Fibroblast of skin of abdomen (primary cell): ENCODE measurements at regions not wholly inside any gene's neighbourhood (a gene's known extent, or its start where the extent isn't known, plus 50 kb on each side); places are given as distances from the start of the nearest gene placed in this dataset.

ENCODE experiments used
- DNase-seq: peaks from one replicate; pipeline ENCODE4 v3.0.0-alpha.2; 2013

DNA sequence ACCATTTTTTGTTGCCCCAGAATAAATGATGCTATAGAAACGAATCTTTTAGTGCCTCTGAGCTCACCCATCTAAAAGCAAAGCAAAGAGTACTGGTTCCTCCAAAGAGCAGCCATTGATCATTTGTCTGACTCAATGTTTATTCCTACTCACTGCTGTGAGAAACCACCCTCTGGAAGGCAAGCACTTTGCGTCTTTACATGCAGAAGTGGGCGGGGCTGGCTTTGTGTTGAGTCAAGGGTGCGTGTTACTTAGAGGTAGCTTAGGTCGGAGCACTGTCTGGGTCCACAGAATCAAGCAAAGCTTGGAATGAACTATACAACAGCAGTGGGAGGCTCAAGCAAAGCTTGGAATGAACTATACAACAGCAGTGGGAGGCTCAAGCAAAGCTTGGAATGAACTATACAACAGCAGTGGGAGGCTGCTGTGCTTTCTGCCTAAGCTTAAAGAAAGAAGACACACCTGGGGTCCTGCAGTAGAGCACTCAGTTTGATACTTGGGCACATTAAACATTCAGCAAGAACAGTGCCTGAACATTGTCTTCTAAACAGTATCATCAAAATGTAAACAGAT, 77.2 kb upstream of the PRICKLE1 start:
- no peak for DNase-seq

DNA sequence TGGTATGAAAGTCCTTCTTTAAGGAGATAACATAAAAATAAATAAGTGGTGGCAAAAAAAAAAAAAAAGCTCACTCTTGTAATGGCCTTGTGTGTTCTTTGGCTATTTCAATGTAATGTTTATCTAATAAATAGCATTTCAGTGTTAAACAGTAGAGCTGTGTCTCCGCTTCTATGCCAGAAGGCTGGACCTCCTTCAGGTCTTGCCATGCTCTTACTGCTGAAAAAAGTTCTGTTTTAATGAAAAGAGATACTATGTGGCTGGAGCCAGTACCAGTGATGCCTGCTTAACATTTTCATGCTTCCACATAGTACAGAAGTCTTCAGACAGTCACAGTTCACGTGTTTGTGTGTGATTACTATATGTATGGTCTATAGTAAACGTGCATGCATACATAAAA, 74.1 kb upstream of the PRICKLE1 start:
- DNase-seq, result no peak

DNA sequence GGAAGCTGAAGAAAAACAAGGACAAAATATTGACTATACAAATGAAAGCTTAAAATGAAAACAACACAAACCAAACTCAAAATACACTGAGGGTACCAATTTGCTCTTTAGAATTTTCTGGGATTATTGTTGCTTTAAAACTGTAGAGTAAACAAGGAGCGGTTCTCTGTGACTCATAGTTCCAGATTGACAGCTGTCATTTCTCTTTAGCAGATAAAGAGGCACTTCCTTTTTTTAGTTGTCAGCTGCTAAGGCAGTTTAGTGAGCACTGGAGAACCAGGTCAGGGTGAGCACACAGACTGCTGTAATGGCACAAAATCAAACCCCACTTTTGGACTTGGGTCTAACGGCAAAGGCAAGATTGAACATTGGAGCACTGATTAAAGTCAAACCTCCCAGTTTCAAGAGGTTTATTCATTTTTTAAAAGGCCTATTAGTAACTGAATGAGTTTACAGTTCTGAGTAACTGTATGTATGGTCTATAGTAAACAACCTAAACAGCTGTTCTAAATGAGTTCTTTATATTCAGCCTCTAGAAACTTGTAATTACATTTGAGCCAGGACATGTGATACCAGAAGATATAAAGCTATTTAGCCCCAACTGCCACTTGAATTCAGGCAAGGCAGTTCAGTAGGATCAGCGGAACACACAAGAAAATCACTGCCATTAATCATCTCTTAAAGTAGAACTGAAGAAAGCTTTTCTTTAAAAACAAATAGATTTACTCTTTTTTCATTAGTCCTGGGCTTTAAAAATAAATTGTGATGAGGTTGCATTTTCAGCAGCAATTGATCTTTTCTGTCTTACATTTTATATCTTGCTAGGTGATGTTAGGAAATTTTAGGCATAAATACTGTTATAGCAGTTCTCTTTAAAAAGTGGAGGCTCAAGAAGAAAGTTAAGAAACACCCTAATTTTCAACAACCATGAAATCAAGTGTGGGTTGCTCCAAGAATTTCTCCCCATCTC, 71.7 kb upstream of the PRICKLE1 start:
- no peak for DNase-seq

DNA sequence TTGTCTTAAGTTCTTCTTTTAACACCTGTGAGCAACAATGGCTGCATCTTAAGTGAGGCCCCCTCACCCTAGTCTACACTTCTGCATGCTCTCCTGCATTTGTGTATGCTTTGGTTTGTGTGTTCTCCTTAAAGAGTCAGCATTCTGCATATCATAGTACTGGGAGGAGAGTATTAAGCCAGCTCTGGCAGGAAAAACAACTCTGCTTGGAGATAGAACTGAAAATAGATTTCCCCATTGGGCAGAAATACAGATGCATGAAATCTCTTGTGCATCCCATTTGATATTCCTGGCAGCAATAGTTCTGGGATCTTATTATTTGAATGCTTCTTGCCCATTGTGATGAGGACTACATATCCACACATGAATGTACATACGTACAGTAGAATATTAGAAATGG, 70.6 kb upstream of the PRICKLE1 start:
- DNase-seq, result no peak

DNA sequence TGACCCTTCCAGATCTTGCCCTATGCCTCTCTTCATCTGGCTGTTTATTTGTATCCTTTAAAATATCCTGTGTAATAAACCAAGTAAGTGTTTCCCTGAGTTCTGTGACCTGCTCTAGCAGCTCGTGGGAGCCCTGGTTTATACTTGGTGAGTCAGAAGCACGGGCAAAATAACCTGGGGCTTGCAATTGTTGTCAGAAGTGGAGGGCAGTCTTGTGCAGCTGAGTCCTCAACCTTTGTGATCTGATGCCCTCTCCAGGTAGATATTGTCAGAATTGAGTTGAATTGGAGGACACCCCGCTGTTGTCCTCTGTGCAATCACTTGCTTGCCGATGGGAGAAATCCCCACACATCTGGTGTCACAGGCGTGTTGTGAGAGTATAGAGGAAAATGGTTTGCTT, 62.5 kb upstream of the PRICKLE1 start:
- no peak for DNase-seq

DNA sequence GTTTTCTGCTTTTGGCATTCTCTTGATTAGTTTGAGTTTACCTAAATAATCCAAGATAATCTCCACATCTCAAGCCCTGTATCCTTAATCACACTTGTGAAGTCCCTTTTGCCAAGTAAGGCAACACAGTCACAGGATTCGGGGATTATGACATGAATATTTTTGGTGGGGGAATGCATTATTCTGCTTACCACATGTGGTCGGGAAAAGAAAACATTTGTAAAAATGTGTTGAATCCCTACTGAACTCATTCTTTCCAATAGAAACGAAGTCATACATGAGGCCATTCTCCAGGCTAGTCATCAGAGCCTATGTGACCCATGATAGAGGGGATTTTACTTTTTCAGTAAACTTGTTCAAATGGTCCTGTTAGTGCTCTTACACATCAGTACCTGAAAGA, 58.5 kb upstream of the PRICKLE1 start:
- DNase-seq, result peak; percentile 10

DNA sequence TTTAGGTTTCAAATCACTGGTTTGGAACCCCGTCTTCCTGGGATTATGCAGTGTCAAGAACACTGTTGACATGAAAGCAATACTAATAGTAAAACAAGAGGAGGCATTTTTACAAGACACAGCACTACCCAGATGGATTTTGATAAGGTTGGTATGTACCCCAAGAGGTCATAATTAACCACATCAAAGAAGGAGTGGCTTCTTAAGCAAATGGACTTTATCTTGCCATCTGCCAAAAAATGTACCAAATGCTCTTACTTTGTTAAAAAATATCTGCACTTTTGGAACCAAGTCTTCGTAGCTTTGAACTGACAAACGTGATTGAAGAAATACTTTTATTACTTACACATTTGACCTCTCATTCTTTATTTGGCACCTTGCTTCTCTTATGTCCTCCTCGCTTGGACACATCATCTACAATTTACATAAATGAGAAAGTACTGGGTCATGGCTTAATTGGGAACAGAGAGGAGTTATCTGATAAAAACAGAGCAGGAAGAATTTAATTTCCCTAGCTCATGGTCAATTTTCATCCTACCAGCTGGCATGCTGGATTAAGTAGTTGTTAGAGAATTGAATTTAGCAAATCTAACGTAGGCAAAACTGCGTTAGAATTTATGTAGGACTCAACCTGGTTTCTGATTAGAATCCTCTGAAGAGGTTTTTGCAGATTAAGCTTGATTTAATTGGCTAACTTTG, 54.5 kb upstream of the PRICKLE1 start:
- DNase-seq, result no peak

DNA sequence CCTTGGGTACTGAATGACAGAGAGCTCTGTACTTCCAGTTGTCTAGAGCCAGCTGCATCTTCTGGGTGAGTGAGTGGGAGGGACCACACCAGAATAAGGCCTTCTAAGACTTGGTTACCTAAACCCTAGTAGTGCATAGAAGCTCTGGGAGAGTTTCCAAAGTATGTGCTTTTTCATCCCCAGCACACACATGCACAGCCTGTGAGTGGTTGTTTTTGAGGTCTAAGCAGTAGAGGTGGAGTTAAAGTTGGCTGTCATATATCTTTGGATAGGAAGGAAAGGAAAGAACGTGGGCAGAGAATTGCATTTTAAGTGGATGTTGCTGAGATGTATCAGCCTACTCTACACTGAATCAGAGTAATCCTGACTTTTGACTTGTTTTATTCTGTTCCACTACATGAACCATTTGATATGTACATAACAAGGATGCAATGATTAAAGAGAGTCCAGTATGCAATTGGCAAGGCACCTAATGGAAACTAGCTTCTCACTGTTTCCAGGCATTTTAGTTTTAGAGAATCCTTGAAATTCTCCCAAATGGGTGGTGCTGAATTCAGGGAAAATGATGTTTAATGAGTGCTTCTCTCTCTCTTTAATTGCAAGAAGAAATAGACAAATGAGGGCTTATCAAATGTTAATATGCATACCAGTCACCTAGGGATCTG, 51.8 kb upstream of the PRICKLE1 start:
- peak; percentile 55 for DNase-seq

DNA sequence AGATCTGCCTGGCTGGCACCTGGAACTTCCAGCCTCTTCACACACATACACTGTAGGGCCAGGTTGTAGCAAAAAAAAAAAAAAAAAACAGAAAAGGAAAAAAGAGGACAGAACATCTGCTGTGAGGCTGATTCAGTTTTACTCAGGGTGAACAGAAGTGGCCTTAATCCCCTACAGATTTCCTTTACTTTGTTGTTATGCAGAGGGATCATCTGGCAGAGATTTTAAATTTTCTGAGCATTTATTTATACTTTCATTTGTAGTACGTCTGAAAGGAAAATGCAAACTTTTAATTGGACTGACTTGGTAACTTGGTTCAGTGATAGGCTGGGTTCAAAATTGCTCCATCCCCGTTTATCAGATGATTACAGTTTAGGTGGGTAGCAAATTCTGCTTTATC, 50.8 kb upstream of the PRICKLE1 start:
- no peak for DNase-seq

DNA sequence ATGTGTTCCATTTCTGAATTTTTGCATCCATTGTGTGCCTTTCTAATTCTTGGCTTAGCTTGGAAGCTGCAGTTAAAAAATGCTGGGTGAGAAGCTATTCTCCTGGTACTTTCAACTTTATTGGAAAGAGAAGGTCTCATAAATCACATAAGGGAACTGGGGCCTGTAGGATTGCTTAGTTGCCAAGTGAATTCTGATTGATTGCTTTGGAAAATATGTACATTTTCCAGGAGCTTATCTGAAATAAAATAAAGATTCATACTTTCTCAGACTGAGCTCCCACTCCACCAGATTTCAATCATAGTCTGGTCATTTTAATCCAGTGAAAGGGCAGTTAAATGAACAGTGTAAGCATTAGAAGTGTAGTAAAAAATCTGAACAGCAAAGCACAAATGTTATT, 50.0 kb upstream of the PRICKLE1 start:
- DNase-seq, result peak; percentile 32
